SK-N-SH (cell line): ENCODE measurements at regions not wholly inside any gene's neighbourhood (a gene's known extent, or its start where the extent isn't known, plus 50 kb on each side); places are given as distances from the start of the nearest gene placed in this dataset.

ENCODE experiments used
- CTCF ChIP-seq: fragments of 200-600 bp; sonication (generic); IDR thresholded peaks from 2 replicates; pipeline ENCODE4 v1.6.1; 2017; ENCODE audit warnings: antibody characterized with exemption, mild to moderate bottlenecking, moderate library complexity
- EZH2phosphoT487 ChIP-seq: fragments of 200-600 bp; sonication (generic); IDR thresholded peaks from 2 replicates; pipeline ENCODE4 v1.6.1; 2017; ENCODE audit warnings: low read depth, mixed run types, mild to moderate bottlenecking, antibody characterized with exemption, moderate library complexity, borderline replicate concordance
- IRF3 ChIP-seq: fragments of 150-350 bp; IDR thresholded peaks from 2 replicates; pipeline ENCODE4 v1.6.1; 2016; ENCODE audit warnings: mild to moderate bottlenecking, low read depth, low read length
- JUND ChIP-seq: IDR thresholded peaks from 2 replicates; pipeline ENCODE4 v1.4.0; 2012
- MAX ChIP-seq: IDR thresholded peaks from 2 replicates; pipeline ENCODE4 v1.4.0; 2012; ENCODE audit warnings: low read depth
- PBX3 ChIP-seq: IDR thresholded peaks from 2 replicates; pipeline ENCODE4; 2012
- POLR2AphosphoS5 ChIP-seq: IDR thresholded peaks from 2 replicates; pipeline ENCODE4 v1.6.1; 2012; ENCODE audit warnings: low read depth, low read length
- RAD21 ChIP-seq: IDR thresholded peaks from 2 replicates; pipeline ENCODE4 v1.6.1; 2012; ENCODE audit warnings: mild to moderate bottlenecking, low read length
- REST ChIP-seq: IDR thresholded peaks from 2 replicates; pipeline ENCODE4 v1.6.1; 2012; ENCODE audit warnings: mild to moderate bottlenecking, low read depth, low read length, moderate library complexity
- TAF1 ChIP-seq: IDR thresholded peaks from 2 replicates; pipeline ENCODE4 v1.6.1; 2012; ENCODE audit warnings: low read depth, mild to moderate bottlenecking, low read length, moderate library complexity, borderline replicate concordance
- YY1 ChIP-seq: IDR thresholded peaks from 2 replicates; pipeline ENCODE4 v1.4.0; 2012; ENCODE audit warnings: low read depth, mild to moderate bottlenecking

- TF ChIP-seq CTCF (no peak), POLR2AphosphoS5 (no peak), JUND (no peak), EZH2phosphoT487 (no peak), REST (no peak), RAD21 (no peak), YY1 (no peak), MAX (no peak), PBX3 (no peak), IRF3 (no peak), TAF1 (no peak)
These were observed 962.0 kb upstream of the NOVA1 start for GRCh38 chr14:27559848-27560247.
